ENCODE measurements at regions not wholly inside any gene's neighbourhood (a gene's known extent, or its start where the extent isn't known, plus 50 kb on each side); places are given as distances from the start of the nearest gene placed in this dataset.
"Not testable (repeated sequence)": the region's sequence is repeated elsewhere in the genome, so short reads cannot be mapped to it uniquely, and the experiment has no call there.

DNA sequence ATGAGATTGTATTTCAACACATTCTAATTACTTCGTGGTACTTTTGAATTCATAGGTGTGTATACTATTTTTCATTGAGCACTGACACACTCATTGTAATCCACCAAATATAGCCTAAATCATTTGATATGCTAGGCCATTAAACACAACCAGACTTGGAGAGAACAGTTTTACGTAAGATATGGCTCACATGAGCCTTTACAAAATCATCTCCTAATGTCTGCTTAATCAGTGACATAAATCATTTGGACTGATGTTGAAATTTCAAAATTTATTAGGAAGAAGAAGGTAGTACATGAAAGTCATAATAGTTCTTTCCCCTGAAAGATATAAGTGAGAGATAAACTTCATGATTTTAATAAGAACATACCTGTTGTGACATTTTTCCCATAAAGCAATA, 550.2 kb upstream of the LINC00305 start:
- Mint-ChIP-seq H3K4me3 (no peak overlapping the region), H3K27ac (no peak overlapping the region), H3K9me3 (peaks cover 7 to 18% of the 10 kb centered on the region in 2 donors), H3K4me1 (ENCODE audit: low read depth in 2 of 2) (no peaks in the 10 kb centered on the region), H3K27me3 (no peaks in the 10 kb centered on the region), H3K36me3 (ENCODE audit: insufficient read depth) (no peaks in the 10 kb centered on the region)
- no peak for ATAC-seq (replicated peaks)
- no peak for DNase-seq

DNA sequence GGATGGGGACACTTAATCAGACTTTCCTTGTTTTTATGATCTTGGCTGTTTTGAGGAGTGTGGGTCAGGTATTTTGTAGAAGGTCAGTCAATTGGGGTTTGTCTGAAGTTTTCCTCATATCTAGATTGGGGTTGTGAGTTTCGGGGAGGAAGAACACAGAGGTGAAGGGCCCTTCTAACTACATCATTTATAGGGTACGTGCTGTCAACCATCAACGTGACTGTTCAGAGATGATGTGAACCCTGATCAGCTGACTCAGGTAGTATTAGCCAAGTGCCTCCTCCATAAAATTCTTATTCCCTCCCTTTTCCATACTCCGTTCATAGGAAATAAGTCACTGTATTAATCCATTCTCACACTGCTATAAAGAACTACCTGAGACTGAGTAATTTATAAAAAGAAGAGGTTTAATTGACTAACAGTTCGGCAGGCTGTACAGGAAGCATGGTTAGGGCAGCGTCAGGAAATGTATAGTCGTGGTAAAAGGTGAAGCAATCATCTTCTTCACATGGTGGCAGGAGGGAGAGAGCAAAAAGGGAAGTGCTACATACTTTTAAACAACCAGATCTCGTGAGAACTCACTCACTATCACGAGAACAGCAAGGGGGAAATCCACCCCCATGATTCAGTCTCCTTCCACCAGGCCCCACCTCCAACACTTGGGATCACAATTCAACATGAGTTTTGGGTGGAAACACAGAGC, 547.1 kb upstream of the LINC00305 start:
- Mint-ChIP-seq H3K36me3 (ENCODE audit: insufficient read depth) (no peaks in the 10 kb centered on the region), H3K4me3 (no peak overlapping the region), H3K27ac (no peak overlapping the region), H3K9me3 (peaks cover 7 to 22% of the 10 kb centered on the region in 2 donors), H3K27me3 (no peaks in the 10 kb centered on the region), H3K4me1 (ENCODE audit: low read depth in 2 of 2) (no peaks in the 10 kb centered on the region)
- ATAC-seq (replicated peaks) = no peak
- DNase-seq = no peak

DNA sequence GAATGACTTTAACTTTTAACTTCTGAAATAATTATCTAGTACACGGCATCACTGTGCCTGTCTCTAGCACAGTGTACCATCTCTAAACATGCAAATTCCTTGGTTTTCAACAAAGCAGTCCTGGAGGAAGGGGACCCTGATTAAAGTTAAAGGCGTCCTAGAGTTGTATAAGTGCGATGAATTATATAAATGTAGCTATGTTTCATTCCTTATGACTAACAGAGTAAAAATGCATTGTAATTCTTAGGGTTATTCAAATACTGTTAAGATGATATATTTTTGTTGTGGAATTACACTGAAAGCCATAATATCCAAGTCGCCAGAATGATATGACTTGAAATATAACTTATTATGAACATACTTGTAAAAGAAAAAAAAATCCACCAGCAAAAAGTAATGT, 544.9 kb upstream of the LINC00305 start:
- DNase-seq = no peak
- no peaks in the 10 kb centered on the region for H3K36me3 Mint-ChIP-seq (ENCODE audit: insufficient read depth)
- H3K4me1 Mint-ChIP-seq (ENCODE audit: low read depth in 2 of 2) = no peaks in the 10 kb centered on the region
- no peak overlapping the region for H3K4me3 Mint-ChIP-seq
- no peak for ATAC-seq (replicated peaks)
- no peaks in the 10 kb centered on the region for H3K27me3 Mint-ChIP-seq
- H3K27ac Mint-ChIP-seq = no peak overlapping the region
- H3K9me3 Mint-ChIP-seq = peaks cover 9 to 26% of the 10 kb centered on the region in 2 donors

DNA sequence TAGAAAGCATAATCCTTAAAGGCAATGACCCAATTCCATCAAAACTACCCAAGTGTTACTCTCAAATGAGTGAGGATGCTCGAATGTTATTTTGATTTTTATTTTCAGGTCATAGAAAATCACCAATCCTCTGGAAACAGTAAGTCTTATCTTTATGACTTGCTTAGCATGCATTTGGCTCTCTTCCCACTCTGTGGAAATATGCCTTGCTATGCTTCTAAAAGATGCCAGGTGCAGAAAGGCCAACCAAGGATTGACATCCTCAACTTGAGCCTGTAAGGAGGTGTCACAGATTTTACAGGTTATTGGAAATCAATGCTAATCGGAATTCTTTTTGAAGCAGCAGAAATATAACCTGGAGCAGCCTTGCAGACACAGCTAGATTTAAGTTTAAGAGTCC, 543.9 kb upstream of the LINC00305 start:
- DNase-seq = no peak
- Mint-ChIP-seq H3K27me3 (no peaks in the 10 kb centered on the region), H3K4me1 (ENCODE audit: low read depth in 2 of 2) (no peaks in the 10 kb centered on the region), H3K9me3 (peaks cover 7 to 26% of the 10 kb centered on the region in 2 donors), H3K27ac (no peak overlapping the region), H3K4me3 (no peak overlapping the region), H3K36me3 (ENCODE audit: insufficient read depth) (no peaks in the 10 kb centered on the region)
- no peak for ATAC-seq (replicated peaks)

DNA sequence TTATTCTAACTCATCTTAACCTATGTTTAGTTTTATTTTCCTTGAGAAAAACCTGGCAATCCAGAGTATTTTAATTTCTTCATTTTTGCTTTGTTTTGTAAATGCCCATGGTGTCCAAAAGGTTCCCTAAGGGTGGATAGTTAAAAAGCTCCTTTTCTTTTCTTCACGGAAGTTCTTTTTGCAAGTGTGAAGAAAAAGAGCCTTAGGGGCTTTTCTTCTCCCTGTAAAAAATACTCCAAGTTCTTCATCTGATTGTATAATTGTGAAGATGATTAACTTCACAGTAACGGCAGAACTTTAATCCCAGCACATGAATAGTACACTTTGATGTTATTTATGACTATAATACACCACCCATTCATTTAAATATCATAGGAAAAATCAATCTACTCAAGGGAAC, 530.2 kb upstream of the LINC00305 start:
- H3K27me3 Mint-ChIP-seq = no peaks in the 10 kb centered on the region
- peaks cover 23 to 25% of the 10 kb centered on the region in 2 donors for H3K9me3 Mint-ChIP-seq
- no peak overlapping the region for H3K27ac Mint-ChIP-seq
- DNase-seq (no peak), ATAC-seq (replicated peaks) (no peak)
- H3K4me1 Mint-ChIP-seq (ENCODE audit: low read depth in 2 of 2) = no peaks in the 10 kb centered on the region
- no peak overlapping the region for H3K4me3 Mint-ChIP-seq
- H3K36me3 Mint-ChIP-seq (ENCODE audit: insufficient read depth) = no peaks in the 10 kb centered on the region

GRCh38 chr18:64678048-64678447, 529.2 kb upstream of the LINC00305 start:
- Mint-ChIP-seq H3K4me1 (ENCODE audit: low read depth in 2 of 2) (no peaks in the 10 kb centered on the region), H3K9me3 (peaks cover 13 to 18% of the 10 kb centered on the region in 2 donors), H3K27me3 (no peaks in the 10 kb centered on the region), H3K36me3 (ENCODE audit: insufficient read depth) (no peaks in the 10 kb centered on the region), H3K27ac (no peak overlapping the region), H3K4me3 (no peak overlapping the region)
- no peak for DNase-seq
- no peak for ATAC-seq (replicated peaks)

- H3K4me1 Mint-ChIP-seq (ENCODE audit: low read depth in 2 of 2) = no peaks in the 10 kb centered on the region
- no peaks in the 10 kb centered on the region for H3K27me3 Mint-ChIP-seq
- ATAC-seq (replicated peaks) = no peak
- no peak overlapping the region for H3K27ac Mint-ChIP-seq
- no peaks in the 10 kb centered on the region for H3K36me3 Mint-ChIP-seq (ENCODE audit: insufficient read depth)
- DNase-seq = no peak
- H3K4me3 Mint-ChIP-seq = no peak overlapping the region
- peaks cover 0 to 4% of the 10 kb centered on the region in 2 donors for H3K9me3 Mint-ChIP-seq
These were observed 525.8 kb upstream of the LINC00305 start for GRCh38 chr18:64674694-64675093.

DNA sequence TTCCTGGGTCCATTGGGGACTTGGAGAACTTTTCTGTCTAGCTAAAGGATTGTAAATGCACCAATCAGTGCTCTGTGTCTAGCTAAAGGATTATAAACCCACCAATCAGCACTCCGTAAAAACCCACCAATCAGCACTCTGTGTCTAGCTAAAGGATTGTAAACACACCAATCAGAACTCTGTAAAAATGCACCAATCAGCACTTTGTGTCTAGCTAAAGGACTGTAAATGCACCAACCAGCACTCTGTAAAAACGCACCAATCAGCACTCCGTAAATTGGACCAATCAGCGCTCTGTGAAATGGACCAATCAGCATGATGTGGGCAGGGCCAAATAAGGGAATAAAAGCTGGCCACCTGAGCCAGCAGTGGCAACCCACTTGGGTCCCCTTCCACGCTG, 522.4 kb upstream of the LINC00305 start:
- not testable (repeated sequence) for H3K27ac Mint-ChIP-seq; ATAC-seq (replicated peaks); DNase-seq; H3K4me3 Mint-ChIP-seq; H3K36me3 Mint-ChIP-seq (ENCODE audit: insufficient read depth); H3K9me3 Mint-ChIP-seq; H3K27me3 Mint-ChIP-seq; H3K4me1 Mint-ChIP-seq (ENCODE audit: low read depth in 2 of 2)

DNA sequence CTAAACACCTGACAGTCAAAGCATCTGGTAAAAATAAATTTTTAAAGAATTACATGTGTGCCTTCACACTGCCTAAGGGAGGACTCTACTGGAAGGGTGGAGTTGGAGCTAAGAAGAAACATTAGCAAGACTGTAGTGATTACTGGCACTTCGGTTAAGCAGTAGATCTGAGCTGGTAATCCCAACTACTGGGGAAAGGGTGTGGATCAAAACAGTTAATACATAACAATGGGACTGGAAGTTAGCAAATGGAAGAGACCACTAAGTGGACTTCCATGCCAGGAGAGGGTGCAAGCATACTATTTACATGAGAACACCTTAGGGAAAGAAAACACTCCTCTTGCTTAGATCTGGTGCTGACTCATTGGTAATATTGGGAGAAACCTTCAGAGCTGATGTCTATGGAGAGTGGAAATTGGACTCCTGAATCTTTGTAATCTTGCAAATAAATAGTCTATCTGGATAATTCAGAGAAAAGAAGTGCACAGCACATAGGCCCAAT, 519.6 kb upstream of the LINC00305 start:
- no peak for ATAC-seq (replicated peaks)
- Mint-ChIP-seq H3K4me3 (no peak overlapping the region), H3K27ac (no peak overlapping the region), H3K27me3 (no peaks in the 10 kb centered on the region), H3K36me3 (ENCODE audit: insufficient read depth) (no peaks in the 10 kb centered on the region), H3K9me3 (peaks cover 0 to 2% of the 10 kb centered on the region in 2 donors), H3K4me1 (ENCODE audit: low read depth in 2 of 2) (no peaks in the 10 kb centered on the region)
- DNase-seq = no peak

- H3K4me1 Mint-ChIP-seq (ENCODE audit: low read depth in 2 of 2) = no peaks in the 10 kb centered on the region
- H3K36me3 Mint-ChIP-seq (ENCODE audit: insufficient read depth) = no peaks in the 10 kb centered on the region
- peaks cover 8 to 12% of the 10 kb centered on the region in 2 donors for H3K9me3 Mint-ChIP-seq
- no peak overlapping the region for H3K27ac Mint-ChIP-seq
- DNase-seq (no peak), ATAC-seq (replicated peaks) (no peak)
- no peak overlapping the region for H3K4me3 Mint-ChIP-seq
- no peaks in the 10 kb centered on the region for H3K27me3 Mint-ChIP-seq
These were observed 514.2 kb upstream of the LINC00305 start for GRCh38 chr18:64663086-64663485.

DNA sequence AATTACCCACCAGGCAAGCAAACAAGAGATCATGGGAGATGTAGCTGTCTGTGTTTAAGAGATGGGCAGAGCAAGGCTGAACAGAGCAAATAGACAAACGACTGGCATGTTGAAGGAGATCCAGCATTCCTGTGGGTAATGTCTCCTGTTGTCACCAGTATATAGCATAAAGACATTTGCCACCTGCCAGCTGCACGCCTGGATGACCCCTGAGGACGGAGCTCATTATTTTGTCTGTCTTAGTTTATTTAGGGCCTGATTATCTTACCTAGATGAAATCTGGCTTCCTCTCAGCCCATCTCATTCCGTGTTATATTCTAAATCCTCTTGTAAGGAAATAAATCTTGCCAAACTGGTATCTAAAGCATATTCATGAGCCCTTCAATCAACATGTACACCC, 510.3 kb upstream of the LINC00305 start:
- no peaks in the 10 kb centered on the region for H3K36me3 Mint-ChIP-seq (ENCODE audit: insufficient read depth)
- no peak for DNase-seq
- peaks cover 8 to 11% of the 10 kb centered on the region in 2 donors for H3K9me3 Mint-ChIP-seq
- no peak overlapping the region for H3K27ac Mint-ChIP-seq
- no peak for ATAC-seq (replicated peaks)
- H3K4me3 Mint-ChIP-seq = no peak overlapping the region
- no peaks in the 10 kb centered on the region for H3K4me1 Mint-ChIP-seq (ENCODE audit: low read depth in 2 of 2)
- H3K27me3 Mint-ChIP-seq = no peaks in the 10 kb centered on the region

DNA sequence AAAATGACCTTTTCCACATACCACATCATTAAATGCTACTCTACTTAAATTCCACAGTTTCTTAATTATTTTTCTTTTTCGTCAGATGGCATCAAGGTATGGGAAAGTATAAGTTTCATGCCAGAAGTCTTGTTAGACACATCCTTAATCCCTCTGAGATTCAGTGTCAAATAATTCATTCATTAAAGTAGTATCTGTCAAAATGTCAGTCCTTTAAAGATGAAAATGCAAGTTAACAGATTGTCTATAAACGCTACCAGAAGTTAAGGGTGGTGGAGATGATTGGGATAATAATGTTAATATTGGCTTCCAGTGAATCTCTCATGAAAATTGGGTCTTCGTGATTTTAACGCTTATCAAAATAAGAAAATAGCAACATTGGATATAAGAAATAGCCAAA, 504.2 kb upstream of the LINC00305 start:
- ATAC-seq (replicated peaks) (no peak), DNase-seq (no peak)
- Mint-ChIP-seq H3K9me3 (peaks cover 0 to 9% of the 10 kb centered on the region in 2 donors), H3K4me1 (ENCODE audit: low read depth in 2 of 2) (no peaks in the 10 kb centered on the region), H3K4me3 (no peak overlapping the region), H3K36me3 (ENCODE audit: insufficient read depth) (no peaks in the 10 kb centered on the region), H3K27me3 (no peaks in the 10 kb centered on the region), H3K27ac (no peak overlapping the region)

GRCh38 chr18:64650068-64650467, 501.2 kb upstream of the LINC00305 start:
- no peak for ATAC-seq (replicated peaks)
- H3K4me3 Mint-ChIP-seq = no peak overlapping the region

DNA sequence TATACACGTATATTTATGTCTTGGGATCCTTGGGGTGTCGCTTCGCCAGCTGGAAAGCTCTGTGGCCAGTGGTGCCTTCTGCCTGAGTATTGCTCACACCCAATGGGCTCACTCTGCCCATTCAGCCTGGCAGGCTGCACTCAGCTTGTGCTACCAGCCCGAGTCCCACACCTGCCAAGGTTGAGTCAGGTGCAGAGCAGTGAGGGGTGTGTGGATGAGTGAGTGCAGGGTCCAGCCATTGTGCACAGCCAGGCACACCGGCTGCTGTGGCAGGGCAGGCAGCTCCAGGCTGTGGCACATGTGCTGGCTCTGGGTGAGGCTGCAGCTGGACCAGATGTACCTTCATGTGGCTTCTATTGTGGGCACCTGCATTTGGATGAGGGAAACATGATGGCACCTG, 496.9 kb upstream of the LINC00305 start:
- DNase-seq (no peak), ATAC-seq (replicated peaks) (no peak)

More at GRCh38 chr18:64650068-64650467, 501.2 kb upstream of the LINC00305 start:
- H3K27ac Mint-ChIP-seq = no peak overlapping the region
- no peaks in the 10 kb centered on the region for H3K4me1 Mint-ChIP-seq (ENCODE audit: low read depth in 2 of 2)
- H3K27me3 Mint-ChIP-seq = no peaks in the 10 kb centered on the region
- peaks cover 0 to 16% of the 10 kb centered on the region in 2 donors for H3K9me3 Mint-ChIP-seq
- no peak for DNase-seq
- H3K36me3 Mint-ChIP-seq (ENCODE audit: insufficient read depth) = no peaks in the 10 kb centered on the region

More for the DNA sequence above, 496.9 kb upstream of the LINC00305 start:
- Mint-ChIP-seq H3K36me3 (ENCODE audit: insufficient read depth) (no peaks in the 10 kb centered on the region), H3K27ac (no peak overlapping the region), H3K9me3 (peaks cover 0 to 18% of the 10 kb centered on the region in 2 donors), H3K4me1 (ENCODE audit: low read depth in 2 of 2) (no peaks in the 10 kb centered on the region), H3K4me3 (no peak overlapping the region), H3K27me3 (no peaks in the 10 kb centered on the region)

All from effector memory CD8-positive, alpha-beta T cell (primary cell).